Tibial artery (tissue), 4 donors: ENCODE measurements at regions not wholly inside any gene's neighbourhood (a gene's known extent, or its start where the extent isn't known, plus 50 kb on each side); places are given as distances from the start of the nearest gene placed in this dataset.
A peak's percentile ranks its signal among the peaks of the same experiment; 100 is the strongest.

ENCODE experiments used
- DNase-seq, 2 donors: peaks; one replicate each; pipeline ENCODE4 v3.0.0-alpha.2; 2019
- H3K27ac ChIP-seq, 2 donors: fragments of 200-600 bp; sonication (generic) in 1 of 2; 1 replicate in 1 of 2; 2 replicates in 1 of 2; pipeline ENCODE4 v1.5.1; 2018 to 2019; ENCODE audit warnings: mild to moderate bottlenecking in 1 of 2
- H3K27me3 ChIP-seq, 2 donors: fragments of 200-600 bp; sonication (generic) in 1 of 2; one replicate each; pipeline versions ENCODE4 v1.5.1 to v1.6.0; 2016 to 2019
- H3K36me3 ChIP-seq, 3 donors: fragments of 200-600 bp; sonication (generic) in 2 of 3; one replicate each; pipeline ENCODE4 v1.5.1; 2016 to 2019; ENCODE audit warnings: mild to moderate bottlenecking in 2 of 3
- H3K4me1 ChIP-seq, 4 donors: fragments of 200-600 bp; sonication (generic) in 2 of 4; 1 replicate in 3 of 4; 2 replicates in 1 of 4; pipeline ENCODE4 v1.5.1; 2016 to 2019
- H3K4me3 ChIP-seq, 2 donors: fragments of 200-600 bp; sonication (generic) in 1 of 2; 1 replicate in 1 of 2; 2 replicates in 1 of 2; pipeline ENCODE4 v1.5.1; 2018 to 2019; ENCODE audit warnings: mild to moderate bottlenecking in 2 of 2
- H3K9me3 ChIP-seq, 3 donors: fragments of 200-600 bp; sonication (generic) in 1 of 3; one replicate each; pipeline ENCODE4 v1.5.1; 2016 to 2019
- intact Hi-C: fragments of 100-400 bp; cut with DNase I; formaldehyde crosslinking; loops from one replicate; pipeline ENCODE4 v1.15.0; 2023; ENCODE audit warnings: low total_unique reads
- TF ChIP-seq, protein P1 (sequence below), 2 experiments: fragments of 200-600 bp in 1 of 2; fragments of 450-650 bp in 1 of 2; IDR thresholded peaks; one replicate each; pipeline ENCODE4 v1.5.1; 2017 to 2019; ENCODE audit warnings: antibody characterized with exemption in 2 of 2, mild to moderate bottlenecking in 1 of 2, moderate library complexity in 1 of 2

DNA sequence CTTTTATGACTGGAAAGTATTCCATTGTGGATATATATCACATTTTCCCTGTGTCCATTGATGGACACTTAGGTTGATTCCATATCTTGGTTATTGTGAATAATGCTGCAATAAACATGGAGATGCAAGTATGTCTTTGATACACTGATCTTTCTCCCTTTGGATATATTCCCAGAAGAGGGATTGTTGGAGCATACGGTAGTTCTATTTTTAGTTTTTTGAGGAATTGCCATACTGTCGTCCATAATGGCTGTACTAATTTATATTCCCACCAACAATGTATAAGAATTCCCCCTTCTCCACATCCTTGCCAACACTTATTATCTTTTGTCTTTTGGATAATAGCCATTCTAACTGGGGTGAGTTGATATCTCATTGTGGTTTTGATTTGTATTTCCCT lies 54.9 kb upstream of the PITX1 start:
- no peaks in the 10 kb centered on the region for H3K27me3 ChIP-seq
- H3K9me3 ChIP-seq = no peaks in the 10 kb centered on the region
- no peaks in the 10 kb centered on the region for H3K4me1 ChIP-seq
- intact Hi-C loops = no loop called here
- H3K27ac ChIP-seq = no peak overlapping the region
- H3K4me3 ChIP-seq = no peak overlapping the region
- H3K36me3 ChIP-seq = no peaks in the 10 kb centered on the region
- TF ChIP-seq, protein P1, sequence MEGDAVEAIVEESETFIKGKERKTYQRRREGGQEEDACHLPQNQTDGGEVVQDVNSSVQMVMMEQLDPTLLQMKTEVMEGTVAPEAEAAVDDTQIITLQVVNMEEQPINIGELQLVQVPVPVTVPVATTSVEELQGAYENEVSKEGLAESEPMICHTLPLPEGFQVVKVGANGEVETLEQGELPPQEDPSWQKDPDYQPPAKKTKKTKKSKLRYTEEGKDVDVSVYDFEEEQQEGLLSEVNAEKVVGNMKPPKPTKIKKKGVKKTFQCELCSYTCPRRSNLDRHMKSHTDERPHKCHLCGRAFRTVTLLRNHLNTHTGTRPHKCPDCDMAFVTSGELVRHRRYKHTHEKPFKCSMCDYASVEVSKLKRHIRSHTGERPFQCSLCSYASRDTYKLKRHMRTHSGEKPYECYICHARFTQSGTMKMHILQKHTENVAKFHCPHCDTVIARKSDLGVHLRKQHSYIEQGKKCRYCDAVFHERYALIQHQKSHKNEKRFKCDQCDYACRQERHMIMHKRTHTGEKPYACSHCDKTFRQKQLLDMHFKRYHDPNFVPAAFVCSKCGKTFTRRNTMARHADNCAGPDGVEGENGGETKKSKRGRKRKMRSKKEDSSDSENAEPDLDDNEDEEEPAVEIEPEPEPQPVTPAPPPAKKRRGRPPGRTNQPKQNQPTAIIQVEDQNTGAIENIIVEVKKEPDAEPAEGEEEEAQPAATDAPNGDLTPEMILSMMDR (IDR thresholded peaks at IDR 0.05) = no peak
- no peak for DNase-seq

DNA sequence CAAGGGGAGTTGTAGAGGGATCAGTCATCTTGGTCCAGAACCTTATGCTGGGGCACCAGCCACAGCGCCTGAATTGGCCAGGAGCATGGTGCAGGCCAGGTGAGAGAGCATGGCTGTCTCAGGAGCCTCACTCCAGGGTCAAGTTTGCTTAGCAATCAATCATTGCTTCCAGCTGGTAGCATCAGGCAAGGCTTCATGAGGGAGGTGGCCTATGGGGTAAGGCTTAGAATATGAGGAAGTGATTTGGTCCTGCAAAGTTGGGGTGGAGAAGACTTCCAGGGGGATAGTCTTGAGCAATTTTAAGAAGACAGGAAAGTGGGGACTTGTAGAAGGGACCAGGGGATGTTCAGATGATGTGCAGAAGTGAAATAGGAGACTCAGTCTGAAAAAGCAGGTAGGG lies 53.9 kb upstream of the PITX1 start:
- no peaks in the 10 kb centered on the region for H3K27me3 ChIP-seq
- H3K9me3 ChIP-seq = no peaks in the 10 kb centered on the region
- no peaks in the 10 kb centered on the region for H3K36me3 ChIP-seq
- H3K4me1 ChIP-seq = no peaks in the 10 kb centered on the region
- TF ChIP-seq, protein P1 (IDR thresholded peaks at IDR 0.05) = no peak
- intact Hi-C loops = no loop called here
- peak in 1 of 2 donors; percentile 16 for DNase-seq
- no peak overlapping the region for H3K4me3 ChIP-seq
- no peak overlapping the region for H3K27ac ChIP-seq

DNA sequence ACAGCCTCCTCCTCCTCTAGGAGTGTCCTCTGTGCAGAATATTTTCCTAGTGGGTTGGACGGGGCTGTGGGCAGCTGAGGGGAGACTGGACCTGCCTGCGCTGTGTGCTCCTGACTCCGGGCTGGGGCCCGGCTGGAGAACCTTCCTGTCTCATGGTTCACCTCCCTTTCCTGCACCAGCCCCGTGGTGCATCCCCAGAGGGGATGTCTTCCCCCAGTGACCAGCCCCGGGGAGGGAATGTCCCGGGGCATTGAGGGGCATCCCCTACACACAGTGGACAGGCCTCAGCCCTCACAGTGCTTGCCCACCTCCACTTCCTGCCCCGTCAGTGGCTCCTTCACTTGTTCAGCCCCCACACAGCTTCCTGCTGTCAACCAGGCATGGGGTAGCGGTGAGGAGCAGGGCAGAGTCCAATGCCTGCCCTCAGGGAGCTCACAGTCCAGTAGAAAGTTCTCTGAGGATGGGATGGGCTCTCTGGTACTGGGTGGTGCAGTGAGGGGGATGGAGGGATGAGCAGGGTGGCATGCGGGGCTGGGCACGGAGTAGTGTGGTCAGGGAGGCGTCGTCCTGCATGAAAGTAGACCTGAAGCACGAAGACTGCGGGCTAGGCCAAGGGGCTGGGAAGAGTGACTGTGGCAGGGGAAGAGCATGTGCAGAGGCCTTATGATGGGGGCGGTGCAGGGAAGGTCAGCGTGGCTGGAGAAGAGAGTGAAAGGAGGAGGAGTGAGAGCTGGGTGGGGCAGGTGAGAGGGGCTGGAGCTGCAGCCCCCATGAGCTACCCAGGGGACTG lies 52.1 kb upstream of the PITX1 start:
- H3K27me3 ChIP-seq = no peaks in the 10 kb centered on the region
- peaks cover 0 to 8% (median under 1%) of the 10 kb centered on the region in 3 donors for H3K9me3 ChIP-seq
- peak in 1 of 2 donors; percentile 48 for DNase-seq
- no peak overlapping the region for H3K4me3 ChIP-seq
- H3K4me1 ChIP-seq = no peaks in the 10 kb centered on the region
- no peaks in the 10 kb centered on the region for H3K36me3 ChIP-seq
- no peak overlapping the region for H3K27ac ChIP-seq
- TF ChIP-seq, protein P1 (IDR thresholded peaks at IDR 0.05) = no peak
- intact Hi-C loops = no loop called here

DNA sequence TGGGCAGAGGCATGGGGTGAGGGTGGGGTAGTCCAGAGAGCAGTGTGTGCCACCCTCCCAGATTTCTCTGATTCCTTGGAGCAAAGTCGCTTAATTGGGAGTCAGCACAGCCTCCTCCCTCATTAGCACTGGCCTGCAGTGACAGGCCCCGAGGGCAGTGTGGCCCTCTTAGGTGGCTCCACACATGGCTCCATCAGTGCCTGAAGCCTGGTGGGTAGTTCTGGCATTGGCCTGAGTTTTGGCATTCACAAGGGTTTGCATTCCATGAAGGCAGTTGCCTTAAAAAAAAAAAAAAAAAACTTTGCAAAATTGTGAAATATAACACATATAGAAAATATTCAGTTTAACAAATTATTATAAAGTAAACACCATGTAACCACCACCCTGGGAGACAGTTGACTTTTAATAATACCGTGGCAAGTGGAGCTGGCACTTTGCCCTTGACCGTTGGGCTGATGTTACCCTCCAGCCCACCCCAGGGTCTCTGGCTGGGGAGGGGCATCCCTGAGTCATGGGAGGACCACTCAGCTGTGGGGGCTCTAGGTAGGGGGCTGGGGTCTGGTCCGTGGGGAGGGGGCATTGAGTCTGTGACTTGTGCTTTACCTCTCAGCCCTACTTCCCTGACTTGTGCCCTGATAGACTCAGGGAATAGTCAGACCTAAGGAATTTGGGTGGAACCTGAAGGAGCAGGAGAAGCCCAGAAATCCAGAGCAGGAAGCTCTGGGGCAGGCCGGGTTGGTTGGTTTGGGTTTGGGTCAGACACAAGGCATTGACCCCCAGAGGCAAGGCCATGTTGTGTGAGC lies 51.3 kb upstream of the PITX1 start:
- H3K27ac ChIP-seq = no peak overlapping the region
- TF ChIP-seq, protein P1 (IDR thresholded peaks at IDR 0.05) = no peak
- intact Hi-C loops = no loop called here
- H3K9me3 ChIP-seq = peaks cover 0 to 13% (median 5%) of the 10 kb centered on the region in 3 donors
- H3K4me3 ChIP-seq = no peak overlapping the region
- H3K27me3 ChIP-seq = no peaks in the 10 kb centered on the region
- no peaks in the 10 kb centered on the region for H3K4me1 ChIP-seq
- peak in 1 of 2 donors; percentile 51 for DNase-seq
- H3K36me3 ChIP-seq = no peaks in the 10 kb centered on the region
